ENCODE measurements at regions not wholly inside any gene's neighbourhood (a gene's known extent, or its start where the extent isn't known, plus 50 kb on each side); places are given as distances from the start of the nearest gene placed in this dataset.

GRCh38 chr18:56067969-56068671 lies 480.1 kb upstream of the TCF4 start:
- no peak for TF ChIP-seq MLLT1 (IDR thresholded peaks at IDR 0.05)
- no peak for TF ChIP-seq HDAC6 (IDR thresholded peaks at IDR 0.05; ENCODE audit: unreplicated experiment)
- TF ChIP-seq, protein P1, sequence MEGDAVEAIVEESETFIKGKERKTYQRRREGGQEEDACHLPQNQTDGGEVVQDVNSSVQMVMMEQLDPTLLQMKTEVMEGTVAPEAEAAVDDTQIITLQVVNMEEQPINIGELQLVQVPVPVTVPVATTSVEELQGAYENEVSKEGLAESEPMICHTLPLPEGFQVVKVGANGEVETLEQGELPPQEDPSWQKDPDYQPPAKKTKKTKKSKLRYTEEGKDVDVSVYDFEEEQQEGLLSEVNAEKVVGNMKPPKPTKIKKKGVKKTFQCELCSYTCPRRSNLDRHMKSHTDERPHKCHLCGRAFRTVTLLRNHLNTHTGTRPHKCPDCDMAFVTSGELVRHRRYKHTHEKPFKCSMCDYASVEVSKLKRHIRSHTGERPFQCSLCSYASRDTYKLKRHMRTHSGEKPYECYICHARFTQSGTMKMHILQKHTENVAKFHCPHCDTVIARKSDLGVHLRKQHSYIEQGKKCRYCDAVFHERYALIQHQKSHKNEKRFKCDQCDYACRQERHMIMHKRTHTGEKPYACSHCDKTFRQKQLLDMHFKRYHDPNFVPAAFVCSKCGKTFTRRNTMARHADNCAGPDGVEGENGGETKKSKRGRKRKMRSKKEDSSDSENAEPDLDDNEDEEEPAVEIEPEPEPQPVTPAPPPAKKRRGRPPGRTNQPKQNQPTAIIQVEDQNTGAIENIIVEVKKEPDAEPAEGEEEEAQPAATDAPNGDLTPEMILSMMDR (IDR thresholded peaks at IDR 0.05 in 2 of 3, conservative IDR thresholded peaks at IDR 0.05 in 1 of 3; ENCODE audit: control insufficient read depth in 2 of 3, extremely low read depth in 1 of 3, insufficient read depth in 1 of 3, low read depth in 3 of 3, low read length in 3 of 3), result no peak
